Heart left ventricle (tissue), 13 donors: ENCODE measurements at regions not wholly inside any gene's neighbourhood (a gene's known extent, or its start where the extent isn't known, plus 50 kb on each side); places are given as distances from the start of the nearest gene placed in this dataset.

Source experiments
- CTCF ChIP-seq, 12 donors: fragments of 200-600 bp; sonication (generic) in 4 of 12; IDR thresholded peaks; one replicate each; pipeline versions ENCODE4 v1.5.0 to v1.8.0; 2018 to 2022; ENCODE audit warnings: antibody characterized with exemption in 12 of 12, mild to moderate bottlenecking in 5 of 12
- POLR2A ChIP-seq, 2 donors: fragments of 450-650 bp; IDR thresholded peaks; one replicate each; pipeline ENCODE4 v1.6.1; 2017; ENCODE audit warnings: antibody characterized with exemption in 2 of 2, mild to moderate bottlenecking in 2 of 2, moderate library complexity in 2 of 2
- donor health status: ischemic (EF 13 %, LVEDD 7.1; RV severe dilation, severe dysfunction).
- donor health status: DM: no; HTN: yes; CAD: no.
- donor health status: DM: no; HTN: no; CAD: no.
- donor health status: ischemic (EF 25% LVEDD 6.9; RV normal size, moderate dysfunction).
- donor health status: ischemic (EF 25% LVEDD 5.7; RV mildly dilated, moderate dysfunction).
- donor health status: ischemic (EF 35%, LVEDD 5.7; RV mildly dilated, moderate dysfunction).
- donor health status: nonischemic (EF 11% LVEDD 7.7; RV severe dilation, severe dysfunction).
- donor health status: DM: yes; HTN: yes; CAD: no.
- donor health status: PGD.
- donor health status: ischemic (EF 29% LVEDD 5.4; RV normal size, mild dysfunction).
- donor health status: nonischemic (EF 23%, LVEDD 6.1; RV moderate dilation, normal function).

DNA sequence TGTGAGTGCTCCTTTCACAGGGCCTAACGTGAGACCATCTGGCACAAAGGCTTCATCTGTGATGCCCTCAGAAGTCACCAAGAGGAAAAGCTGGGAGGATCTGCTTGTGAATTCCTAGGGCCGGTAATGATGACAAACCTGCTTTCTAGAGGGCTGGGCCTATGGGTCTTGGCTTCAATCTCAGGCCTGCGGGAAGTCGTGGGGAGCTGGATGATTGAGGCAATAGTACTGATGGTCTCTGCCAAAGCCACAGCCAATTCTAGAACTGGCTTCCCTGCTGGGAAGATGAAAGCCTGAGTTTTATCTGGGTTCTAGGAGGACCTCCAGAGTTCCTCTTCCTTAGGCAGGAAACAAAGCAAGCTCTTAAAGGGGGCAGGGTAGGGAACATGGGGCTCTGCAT, 102.7 kb downstream of the TMEM215 start:
- TF ChIP-seq POLR2A (IDR thresholded peaks at IDR 0.05) (no peak), CTCF (IDR thresholded peaks at IDR 0.05) (no peak)
